ENCODE measurements at regions not wholly inside any gene's neighbourhood (a gene's known extent, or its start where the extent isn't known, plus 50 kb on each side); places are given as distances from the start of the nearest gene placed in this dataset.
A peak's percentile ranks its signal among the peaks of the same experiment; 100 is the strongest.
"Not testable (repeated sequence)": the region's sequence is repeated elsewhere in the genome, so short reads cannot be mapped to it uniquely, and the experiment has no call there.

- TF ChIP-seq Cebpa-rat (IDR thresholded peaks at IDR 0.05): peak in 1 of 11 experiments; percentile 24; a peak in 2 of 22 replicates
- Histone ChIP-seq H3K9ac (no peak overlapping the region), H3K9me3 (replicated peaks in 1 of 11) (no peaks in the 10 kb centered on the region), H3K4me1 (no peaks in the 10 kb centered on the region), H3K27ac (no peak overlapping the region), H3K4me2 (no peak overlapping the region), H3K36me3 (no peaks in the 10 kb centered on the region), H3K4me3 (no peak overlapping the region), H4K20me1 (no peaks in the 10 kb centered on the region), H3K27me3 (no peaks in the 10 kb centered on the region)
These were observed 870.3 kb upstream of the RAG2 start for GRCh38 chr11:37468344-37468743.

GRCh38 chr11:37465221-37465620 lies 867.2 kb upstream of the RAG2 start:
- no peaks in the 10 kb centered on the region for H3K27me3 ChIP-seq
- H3K27ac ChIP-seq: no peak overlapping the region
- H3K4me3 ChIP-seq: no peak overlapping the region
- no peaks in the 10 kb centered on the region for H3K4me1 ChIP-seq
- no peaks in the 10 kb centered on the region for H4K20me1 ChIP-seq
- H3K4me2 ChIP-seq: no peak overlapping the region
- no peak for TF ChIP-seq Cebpa-rat (IDR thresholded peaks at IDR 0.05)
- no peak overlapping the region for H3K9ac ChIP-seq
- H3K9me3 ChIP-seq (replicated peaks in 1 of 11): peaks cover 0 to 4% (median 0%) of the 10 kb centered on the region in 11 experiments; a peak in 1 of 22 replicates
- no peaks in the 10 kb centered on the region for H3K36me3 ChIP-seq

- H3K4me3 ChIP-seq: no peak overlapping the region
- no peaks in the 10 kb centered on the region for H3K36me3 ChIP-seq
- no peaks in the 10 kb centered on the region for H4K20me1 ChIP-seq
- H3K9me3 ChIP-seq (replicated peaks in 1 of 11): peaks cover 0 to 4% (median 0%) of the 10 kb centered on the region in 11 experiments; a peak in 1 of 22 replicates
- no peak overlapping the region for H3K4me2 ChIP-seq
- no peak overlapping the region for H3K27ac ChIP-seq
- no peak overlapping the region for H3K9ac ChIP-seq
- no peaks in the 10 kb centered on the region for H3K4me1 ChIP-seq
- H3K27me3 ChIP-seq: no peaks in the 10 kb centered on the region
- no peak for TF ChIP-seq Cebpa-rat (IDR thresholded peaks at IDR 0.05)
These were observed 861.4 kb upstream of the RAG2 start for GRCh38 chr11:37459456-37459855.

- H3K27me3 ChIP-seq: no peaks in the 10 kb centered on the region
- TF ChIP-seq Cebpa-rat (IDR thresholded peaks at IDR 0.05): no peak
- H3K4me3 ChIP-seq: no peak overlapping the region
- no peaks in the 10 kb centered on the region for H4K20me1 ChIP-seq
- H3K4me2 ChIP-seq: no peak overlapping the region
- H3K36me3 ChIP-seq: no peaks in the 10 kb centered on the region
- no peak overlapping the region for H3K27ac ChIP-seq
- H3K4me1 ChIP-seq: peaks cover 0 to 6% (median 0%) of the 10 kb centered on the region in 10 experiments; a peak in 1 of 20 replicates
- H3K9ac ChIP-seq: no peak overlapping the region
- H3K9me3 ChIP-seq (replicated peaks in 1 of 11): no peaks in the 10 kb centered on the region
These were observed 858.7 kb upstream of the RAG2 start for GRCh38 chr11:37456746-37457145.

GRCh38 chr11:37451903-37452302 lies 853.9 kb upstream of the RAG2 start:
- Histone ChIP-seq H3K36me3 (no peaks in the 10 kb centered on the region), H3K4me1 (peaks cover 0 to 29% (median 17%) of the 10 kb centered on the region in 10 experiments; a peak in 14 of 20 replicates), H3K4me2 (peak overlapping the region in 2 of 11 experiments; percentile 26 to 74; a peak in 1 of 22 replicates), H4K20me1 (no peaks in the 10 kb centered on the region), H3K27me3 (no peaks in the 10 kb centered on the region), H3K4me3 (no peak overlapping the region), H3K9ac (no peak overlapping the region), H3K27ac (no peak overlapping the region; a peak in 1 of 22 replicates), H3K9me3 (replicated peaks in 1 of 11) (no peaks in the 10 kb centered on the region)
- no peak for TF ChIP-seq Cebpa-rat (IDR thresholded peaks at IDR 0.05)

GRCh38 chr11:37450613-37451012 lies 852.6 kb upstream of the RAG2 start:
- no peaks in the 10 kb centered on the region for H3K9me3 ChIP-seq (replicated peaks in 1 of 11)
- no peaks in the 10 kb centered on the region for H3K36me3 ChIP-seq
- peak overlapping the region in 7 of 11 experiments; percentile 31 to 73 (median 60); a peak in 13 of 22 replicates for H3K27ac ChIP-seq
- no peak overlapping the region for H3K4me3 ChIP-seq
- H3K4me2 ChIP-seq: peak overlapping the region in 9 of 11 experiments; percentile 8 to 74 (median 67); a peak in 17 of 22 replicates
- H4K20me1 ChIP-seq: no peaks in the 10 kb centered on the region
- H3K4me1 ChIP-seq: peaks cover 0 to 29% (median 17%) of the 10 kb centered on the region in 10 experiments; a peak in 14 of 20 replicates
- H3K9ac ChIP-seq: peak overlapping the region in 3 of 11 experiments; percentile 18 to 47 (median 37); a peak in 3 of 22 replicates
- peak in 7 of 11 experiments; percentile 29 to 77 (median 65); a peak in 9 of 22 replicates for TF ChIP-seq Cebpa-rat (IDR thresholded peaks at IDR 0.05)
- H3K27me3 ChIP-seq: no peaks in the 10 kb centered on the region

GRCh38 chr11:37449146-37449545 lies 851.1 kb upstream of the RAG2 start:
- no peak overlapping the region for H3K9ac ChIP-seq
- H3K4me2 ChIP-seq: peak overlapping the region in 1 of 11 experiments; percentile 67; a peak in 3 of 22 replicates

GRCh38 chr11:37442576-37442975 lies 844.5 kb upstream of the RAG2 start:
- H3K9me3 ChIP-seq (replicated peaks in 1 of 11): 0 out of 22 replicates have a peak, but pooled peaks cover 0 to 2% (median 0%) of the 10 kb centered on the region in 11 experiments
- H3K4me2 ChIP-seq: no peak overlapping the region
- H3K27ac ChIP-seq: no peak overlapping the region
- no peak for TF ChIP-seq Cebpa-rat (IDR thresholded peaks at IDR 0.05)
- no peak overlapping the region for H3K4me3 ChIP-seq
- peaks cover 0 to 6% (median 0%) of the 10 kb centered on the region in 10 experiments; a peak in 1 of 20 replicates for H3K4me1 ChIP-seq
- H3K27me3 ChIP-seq: no peaks in the 10 kb centered on the region
- H3K9ac ChIP-seq: no peak overlapping the region
- no peaks in the 10 kb centered on the region for H4K20me1 ChIP-seq
- H3K36me3 ChIP-seq: no peaks in the 10 kb centered on the region

More at GRCh38 chr11:37449146-37449545, 851.1 kb upstream of the RAG2 start:
- 0 out of 22 replicates have a peak, but pooled peaks cover 0 to 1% (median 0%) of the 10 kb centered on the region in 11 experiments for H3K9me3 ChIP-seq (replicated peaks in 1 of 11)
- no peak overlapping the region for H3K4me3 ChIP-seq
- H3K36me3 ChIP-seq: no peaks in the 10 kb centered on the region
- no peaks in the 10 kb centered on the region for H4K20me1 ChIP-seq
- TF ChIP-seq Cebpa-rat (IDR thresholded peaks at IDR 0.05): no peak
- peak overlapping the region in 1 of 11 experiments; percentile 53; a peak in 2 of 22 replicates for H3K27ac ChIP-seq
- no peaks in the 10 kb centered on the region for H3K27me3 ChIP-seq
- peaks cover 0 to 29% (median 17%) of the 10 kb centered on the region in 10 experiments; a peak in 14 of 20 replicates for H3K4me1 ChIP-seq

GRCh38 chr11:37431633-37432230 lies 833.7 kb upstream of the RAG2 start:
- H3K4me2 ChIP-seq, H3K4me1 ChIP-seq, H3K9ac ChIP-seq, H3K36me3 ChIP-seq, H3K27me3 ChIP-seq, H4K20me1 ChIP-seq, H3K4me3 ChIP-seq, H3K27ac ChIP-seq: not testable (repeated sequence)
- H3K9me3 ChIP-seq (replicated peaks in 1 of 11): peaks cover 5 to 25% (median 22%) of the 10 kb centered on the region in 11 experiments; a peak in 21 of 22 replicates

- Histone ChIP-seq H3K9me3 (replicated peaks in 1 of 11) (peaks cover 5 to 25% (median 22%) of the 10 kb centered on the region in 11 experiments; a peak in 21 of 22 replicates), H3K4me1 (peaks cover 0 to 11% (median 0%) of the 10 kb centered on the region in 10 experiments; a peak in 6 of 20 replicates)
- not testable (repeated sequence) for H4K20me1 ChIP-seq, H3K27me3 ChIP-seq, H3K27ac ChIP-seq, H3K36me3 ChIP-seq, H3K9ac ChIP-seq, H3K4me3 ChIP-seq, H3K4me2 ChIP-seq
These were observed 833.1 kb upstream of the RAG2 start for GRCh38 chr11:37430966-37431632.

Measured in BLaER1 treated with 17β-estradiol and CSF1 and Interleukin-3, amounts not matched to agents 10 nM and 100 nM (cell line).